ENCODE measurements at regions not wholly inside any gene's neighbourhood (a gene's known extent, or its start where the extent isn't known, plus 50 kb on each side); places are given as distances from the start of the nearest gene placed in this dataset.

GRCh38 chr10:2011106-2011716, 273.9 kb upstream of the ADARB2 start:
- no peak for DNase-seq (ENCODE audit: extremely low read depth in 1 of 2, low read depth in 1 of 2)

GRCh38 chr10:2005546-2005945, 268.2 kb upstream of the ADARB2 start:
- no peak for DNase-seq (ENCODE audit: extremely low read depth in 1 of 2, low read depth in 1 of 2)

- no peak for DNase-seq (ENCODE audit: extremely low read depth in 1 of 2, low read depth in 1 of 2)
These were observed 255.6 kb upstream of the ADARB2 start for GRCh38 chr10:1992930-1993329.

GRCh38 chr10:1989090-1989489, 251.8 kb upstream of the ADARB2 start:
- DNase-seq (ENCODE audit: extremely low read depth in 1 of 2, low read depth in 1 of 2), result no peak

- no peak for DNase-seq (ENCODE audit: extremely low read depth in 1 of 2, low read depth in 1 of 2)
These were observed 244.7 kb upstream of the ADARB2 start for GRCh38 chr10:1981976-1982375.

- no peak for DNase-seq (ENCODE audit: extremely low read depth in 1 of 2, low read depth in 1 of 2)
These were observed 243.1 kb upstream of the ADARB2 start for GRCh38 chr10:1980459-1980858.

GRCh38 chr10:1978584-1978983, 241.3 kb upstream of the ADARB2 start:
- no peak for DNase-seq (ENCODE audit: extremely low read depth in 1 of 2, low read depth in 1 of 2)

- no peak for DNase-seq (ENCODE audit: extremely low read depth in 1 of 2, low read depth in 1 of 2)
These were observed 240.1 kb upstream of the ADARB2 start for GRCh38 chr10:1977461-1977860.

- no peak for DNase-seq (ENCODE audit: extremely low read depth in 1 of 2, low read depth in 1 of 2)
These were observed 235.1 kb upstream of the ADARB2 start for GRCh38 chr10:1972406-1972805.

- DNase-seq (ENCODE audit: extremely low read depth in 1 of 2, low read depth in 1 of 2), result no peak
These were observed 231.1 kb upstream of the ADARB2 start for GRCh38 chr10:1968257-1969033.

GRCh38 chr10:1966712-1967376, 229.5 kb upstream of the ADARB2 start:
- DNase-seq (ENCODE audit: extremely low read depth in 1 of 2, low read depth in 1 of 2), result no peak

- no peak for DNase-seq (ENCODE audit: extremely low read depth in 1 of 2, low read depth in 1 of 2)
These were observed 227.2 kb upstream of the ADARB2 start for GRCh38 chr10:1964476-1964875.

- DNase-seq (ENCODE audit: extremely low read depth in 1 of 2, low read depth in 1 of 2), result no peak
These were observed 226.0 kb upstream of the ADARB2 start for GRCh38 chr10:1963341-1963740.

GRCh38 chr10:1961989-1962388, 224.7 kb upstream of the ADARB2 start:
- no peak for DNase-seq (ENCODE audit: extremely low read depth in 1 of 2, low read depth in 1 of 2)

- DNase-seq (ENCODE audit: extremely low read depth in 1 of 2, low read depth in 1 of 2), result no peak
These were observed 223.7 kb upstream of the ADARB2 start for GRCh38 chr10:1960982-1961381.

- DNase-seq (ENCODE audit: extremely low read depth in 1 of 2, low read depth in 1 of 2), result no peak
These were observed 219.7 kb upstream of the ADARB2 start for GRCh38 chr10:1957057-1957456.

GRCh38 chr10:1954300-1954699, 217.0 kb upstream of the ADARB2 start:
- DNase-seq (ENCODE audit: extremely low read depth in 1 of 2, low read depth in 1 of 2), result no peak

GRCh38 chr10:1952126-1953095, 215.1 kb upstream of the ADARB2 start:
- no peak for DNase-seq (ENCODE audit: extremely low read depth in 1 of 2, low read depth in 1 of 2)

GRCh38 chr10:1950803-1951495, 213.6 kb upstream of the ADARB2 start:
- no peak for DNase-seq (ENCODE audit: extremely low read depth in 1 of 2, low read depth in 1 of 2)

GRCh38 chr10:1947464-1948003, 210.2 kb upstream of the ADARB2 start:
- no peak for DNase-seq (ENCODE audit: extremely low read depth in 1 of 2, low read depth in 1 of 2)

All from activated CD8-positive, alpha-beta memory T cell treated with anti-CD3 and anti-CD28 coated beads for 1 hour (primary cell).